HFF-Myc (cell line): ENCODE measurements at regions not wholly inside any gene's neighbourhood (a gene's known extent, or its start where the extent isn't known, plus 50 kb on each side); places are given as distances from the start of the nearest gene placed in this dataset.

Source experiments
- DNase-seq: peaks from one replicate; pipeline ENCODE4 v3.0.0-alpha.2; 2011; ENCODE audit warnings: low read depth; ENCODE audit errors: extremely low read depth
- H3K4me3 ChIP-seq: replicated peaks from 2 replicates; pipeline ENCODE4 v1.5.1; 2011; ENCODE audit warnings: low read depth, mild to moderate bottlenecking, control low read depth, low read length
- CTCF ChIP-seq: IDR thresholded peaks from 2 replicates; pipeline ENCODE4 v1.5.1; 2012; ENCODE audit warnings: mild to moderate bottlenecking, low read depth, low read length, control low read depth; ENCODE audit errors: missing control alignments

GRCh38 chr22:26892166-26893041, 235.0 kb downstream of the MIAT start:
- H3K4me3 ChIP-seq, result no peak overlapping the region
- no peak for DNase-seq
- no peak for TF ChIP-seq CTCF

GRCh38 chr22:26893173-26894110, 236.1 kb downstream of the MIAT start:
- no peak overlapping the region for H3K4me3 ChIP-seq
- no peak for DNase-seq

GRCh38 chr22:26894362-26894761, 237.0 kb downstream of the MIAT start:
- no peak for DNase-seq
- no peak for TF ChIP-seq CTCF
- no peak overlapping the region for H3K4me3 ChIP-seq

More at GRCh38 chr22:26893173-26894110, 236.1 kb downstream of the MIAT start:
- TF ChIP-seq CTCF, result no peak

- DNase-seq, result peak; percentile 66
- H3K4me3 ChIP-seq, result no peak overlapping the region
- TF ChIP-seq CTCF, result no peak
These were observed 237.5 kb downstream of the MIAT start for GRCh38 chr22:26894766-26895485.

GRCh38 chr22:26897384-26897783, 240.0 kb downstream of the MIAT start:
- no peak overlapping the region for H3K4me3 ChIP-seq
- DNase-seq, result no peak
- no peak for TF ChIP-seq CTCF

GRCh38 chr22:26898946-26899605, 241.7 kb downstream of the MIAT start:
- DNase-seq, result no peak

More at GRCh38 chr22:26898946-26899605, 241.7 kb downstream of the MIAT start:
- TF ChIP-seq CTCF, result no peak
- H3K4me3 ChIP-seq, result no peak overlapping the region
